ENCODE measurements at regions not wholly inside any gene's neighbourhood (a gene's known extent, or its start where the extent isn't known, plus 50 kb on each side); places are given as distances from the start of the nearest gene placed in this dataset.
"Not testable (repeated sequence)": the region's sequence is repeated elsewhere in the genome, so short reads cannot be mapped to it uniquely, and the experiment has no call there.

GRCh38 chr5:86981898-86982297 lies 285.8 kb upstream of the RASA1 start:
- DNase-seq, result no peak

- DNase-seq, result no peak
Measured at GRCh38 chr5:86983208-86983607, 284.5 kb upstream of the RASA1 start.

DNA sequence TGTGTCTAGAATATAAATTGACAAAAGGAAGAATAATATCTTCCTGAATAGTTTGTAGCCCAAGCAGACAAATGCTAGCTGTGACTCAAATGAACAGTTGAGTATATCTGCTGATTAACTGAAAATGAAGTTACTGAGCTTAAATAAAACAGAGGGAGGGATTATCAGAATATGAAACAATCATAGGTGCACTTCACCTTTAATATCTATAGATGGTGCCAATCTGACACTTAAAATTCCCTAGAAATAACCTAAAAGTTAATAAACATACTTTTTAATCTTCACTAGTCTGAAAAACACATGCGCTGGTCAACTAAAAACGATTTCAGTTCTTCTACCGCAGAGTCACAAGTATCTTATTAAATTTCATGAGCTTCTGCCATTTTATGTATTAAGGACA lies 280.8 kb upstream of the RASA1 start:
- DNase-seq, result no peak

DNA sequence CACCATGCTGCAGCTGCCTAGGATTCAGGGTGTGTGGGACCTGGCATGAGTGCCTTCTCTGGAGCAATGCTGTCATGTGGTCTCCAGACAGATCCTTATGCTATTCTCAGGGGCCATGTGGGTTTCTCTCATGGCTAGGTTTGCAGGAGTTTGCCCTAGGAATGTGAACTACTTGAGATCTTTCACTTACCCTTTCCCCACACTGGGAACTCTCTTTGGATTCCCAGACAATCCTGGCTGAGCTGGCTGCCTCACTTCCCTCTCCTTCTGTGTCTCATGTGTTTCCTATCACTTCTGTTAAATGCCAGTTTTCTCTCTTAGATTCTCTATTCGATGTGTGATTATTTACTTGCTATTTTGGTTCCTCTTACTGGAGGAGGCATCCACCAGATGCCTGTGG lies 270.2 kb upstream of the RASA1 start:
- DNase-seq, result no peak

DNA sequence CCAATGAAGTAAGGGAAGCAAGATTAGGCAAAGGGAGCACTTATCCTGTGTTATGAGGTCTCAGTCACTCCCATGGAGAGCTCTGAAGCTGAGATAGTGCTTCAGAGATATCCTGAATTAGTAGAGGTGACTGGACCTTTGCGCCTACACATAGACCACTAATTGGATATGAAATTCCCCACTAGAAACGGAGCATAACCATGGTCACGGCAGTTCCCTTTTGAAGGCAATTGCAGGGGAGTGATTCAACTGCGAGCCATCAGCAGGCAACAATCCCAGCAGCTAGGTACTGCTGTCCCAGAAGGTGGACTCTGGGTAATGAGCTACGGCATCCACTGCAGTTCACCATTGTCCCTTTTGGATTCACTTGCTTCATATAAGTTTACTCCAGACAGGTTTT lies 267.7 kb upstream of the RASA1 start:
- no peak for DNase-seq

- DNase-seq, result no peak
Measured at GRCh38 chr5:87002485-87002884, 265.2 kb upstream of the RASA1 start.

DNA sequence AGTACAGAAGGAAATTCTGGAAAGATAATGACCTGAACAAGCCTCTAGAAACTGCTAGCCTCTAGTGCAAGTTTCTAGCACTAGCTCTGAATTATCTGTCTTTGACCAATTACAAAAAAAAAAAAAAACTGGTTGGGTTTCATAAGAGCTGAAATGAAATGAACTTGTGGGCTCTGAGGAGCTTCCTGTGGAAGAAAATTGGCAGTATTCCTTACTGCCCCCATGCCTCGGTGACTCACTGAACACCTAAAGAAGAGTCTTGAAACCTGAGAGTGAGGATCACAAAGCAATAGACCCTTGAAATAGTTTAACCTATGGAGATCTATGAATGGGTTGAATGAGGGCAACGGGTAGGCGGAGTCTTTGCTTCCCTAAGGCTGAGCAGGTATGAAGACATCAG lies 263.6 kb upstream of the RASA1 start:
- DNase-seq, result no peak

- no peak for DNase-seq
Measured at GRCh38 chr5:87007737-87008136, 259.9 kb upstream of the RASA1 start.

DNA sequence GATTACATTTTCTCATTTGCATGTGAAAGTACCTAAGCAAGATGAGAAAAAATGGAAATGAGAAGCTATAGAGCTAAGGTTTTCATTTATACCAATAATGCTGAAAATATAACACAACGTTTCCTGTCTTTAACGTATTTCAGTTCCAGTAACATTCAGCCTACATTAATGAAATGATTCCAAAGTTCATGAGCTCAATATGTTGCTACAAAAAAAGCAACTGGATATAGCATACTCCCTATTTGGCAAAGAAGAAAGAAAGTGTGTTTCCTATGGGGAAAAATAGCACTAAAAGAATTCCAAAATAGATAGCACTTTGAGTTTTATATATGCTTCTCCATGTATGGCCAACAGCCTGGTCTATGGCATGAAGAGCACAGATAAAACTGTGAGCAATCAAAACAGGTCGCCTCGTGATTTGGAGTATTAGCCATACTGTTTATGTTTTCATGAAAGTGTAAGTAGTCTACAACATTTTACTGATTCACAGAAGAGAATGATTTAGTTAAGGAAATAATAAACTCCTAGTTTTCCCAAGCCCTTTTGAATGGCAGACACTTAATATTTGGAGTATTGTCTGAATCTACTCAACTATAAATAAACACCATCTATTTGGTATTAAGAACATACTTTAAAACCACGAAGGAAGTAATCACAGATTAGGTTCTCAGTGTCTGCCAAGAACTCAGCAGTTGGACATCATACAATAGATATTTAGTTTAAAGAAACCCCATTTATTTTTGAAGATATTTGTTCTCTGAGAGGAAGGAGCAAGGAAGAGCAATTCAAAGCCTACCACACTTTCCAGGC lies 258.7 kb upstream of the RASA1 start:
- no peak for DNase-seq

DNA sequence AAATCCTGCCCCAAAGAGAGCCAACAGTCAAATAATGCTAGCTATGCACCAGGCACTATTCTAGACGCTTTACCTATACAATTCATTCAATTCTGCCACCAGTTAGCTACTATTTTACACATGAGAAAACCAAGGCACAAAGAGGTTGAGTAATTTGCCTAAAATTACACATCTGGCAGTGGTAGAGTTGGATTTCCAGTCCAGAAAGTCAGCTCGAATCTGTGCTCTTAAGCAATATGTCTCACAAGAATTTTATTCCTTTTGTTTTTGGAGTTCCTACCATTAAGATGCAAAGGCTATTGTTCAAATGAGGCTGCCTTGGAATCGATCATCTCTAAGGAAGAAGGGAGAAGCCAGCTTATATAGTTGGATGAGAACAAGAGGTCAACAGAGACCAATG lies 256.9 kb upstream of the RASA1 start:
- no peak for DNase-seq

GRCh38 chr5:87015901-87016300 lies 251.8 kb upstream of the RASA1 start:
- no peak for DNase-seq

DNA sequence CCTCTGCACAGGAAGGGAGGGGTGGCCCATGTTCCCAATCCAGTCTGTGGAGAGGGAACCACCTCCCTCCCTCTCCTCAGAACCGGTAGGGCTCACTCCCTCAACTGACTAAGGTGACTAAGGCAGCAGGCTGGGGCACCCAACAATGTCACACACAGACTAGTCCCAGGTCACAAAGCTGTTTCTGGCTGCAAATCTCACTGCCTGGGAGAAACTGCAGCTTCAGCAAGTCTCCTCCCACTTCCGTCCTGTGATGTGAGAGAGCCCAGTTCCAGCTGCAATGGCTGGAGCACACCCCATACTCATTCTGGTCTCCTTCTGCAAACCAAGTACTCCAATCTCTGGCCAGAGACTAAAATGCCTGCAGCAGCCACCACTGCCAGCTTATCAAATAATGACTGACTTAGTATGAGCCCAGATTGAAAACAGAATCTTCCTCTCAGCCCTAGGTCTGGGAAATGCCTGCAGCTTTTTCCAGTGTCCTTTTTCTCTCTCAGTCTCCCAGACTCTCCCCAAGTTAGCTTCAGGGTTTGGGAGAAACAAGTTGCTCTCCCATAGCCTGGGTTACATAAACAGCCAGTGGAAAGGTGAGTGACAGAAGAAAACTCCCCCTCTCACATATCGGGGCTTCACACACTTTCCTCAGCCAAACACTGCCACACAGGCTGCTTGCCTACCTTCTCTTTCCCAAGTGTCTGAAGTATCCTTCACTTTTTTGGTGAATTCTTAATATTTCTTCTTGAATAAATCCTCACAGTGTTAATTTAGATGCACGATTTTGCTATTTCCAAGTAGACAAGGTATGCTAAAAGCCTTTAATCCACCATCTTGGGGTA lies 247.4 kb upstream of the RASA1 start:
- DNase-seq, result no peak

DNA sequence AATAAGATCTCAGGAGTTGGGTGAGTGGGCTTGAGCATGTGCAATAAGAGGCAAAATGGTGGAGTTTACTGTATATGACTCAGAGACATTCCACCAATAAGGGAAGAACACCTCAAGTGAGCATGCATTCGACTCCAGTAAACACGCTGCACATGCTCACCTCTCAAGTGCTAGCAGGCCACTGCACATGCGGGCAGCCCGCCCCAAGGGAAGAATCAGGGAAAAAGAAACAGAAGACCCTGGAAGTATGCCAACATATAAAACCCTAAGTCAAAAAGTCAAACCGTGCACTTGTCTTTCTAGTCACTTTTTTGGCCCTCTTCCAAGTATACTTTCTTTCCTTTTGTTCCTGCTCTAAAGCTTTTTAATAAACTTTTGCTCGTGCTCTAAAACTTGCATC lies 245.3 kb upstream of the RASA1 start:
- no peak for DNase-seq

GRCh38 chr5:87027570-87027969 lies 240.1 kb upstream of the RASA1 start:
- DNase-seq, result no peak

- DNase-seq, result no peak
Measured at GRCh38 chr5:87029951-87030350, 237.7 kb upstream of the RASA1 start.

DNA sequence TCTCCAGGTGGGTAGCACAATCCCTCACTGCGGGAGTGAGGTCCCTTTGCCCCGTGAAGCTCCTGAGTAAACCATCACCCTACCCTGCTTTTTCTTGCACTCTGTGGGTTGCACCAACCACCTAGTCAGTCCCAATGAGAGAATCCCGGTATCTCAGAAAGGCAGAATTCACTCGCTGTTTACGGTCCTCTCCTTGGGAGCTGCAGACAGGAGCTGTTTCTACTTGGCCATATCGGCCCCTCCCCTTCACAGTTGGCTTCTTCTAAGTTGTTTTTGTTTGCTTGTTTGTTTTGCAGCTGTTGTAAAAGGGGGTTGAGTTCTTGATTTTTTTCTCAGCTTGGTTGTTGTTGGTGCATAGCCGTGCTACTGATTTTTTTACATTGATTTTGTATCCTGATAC lies 237.0 kb upstream of the RASA1 start:
- no peak for DNase-seq

GRCh38 chr5:87034557-87034956 lies 233.1 kb upstream of the RASA1 start:
- no peak for DNase-seq

DNA sequence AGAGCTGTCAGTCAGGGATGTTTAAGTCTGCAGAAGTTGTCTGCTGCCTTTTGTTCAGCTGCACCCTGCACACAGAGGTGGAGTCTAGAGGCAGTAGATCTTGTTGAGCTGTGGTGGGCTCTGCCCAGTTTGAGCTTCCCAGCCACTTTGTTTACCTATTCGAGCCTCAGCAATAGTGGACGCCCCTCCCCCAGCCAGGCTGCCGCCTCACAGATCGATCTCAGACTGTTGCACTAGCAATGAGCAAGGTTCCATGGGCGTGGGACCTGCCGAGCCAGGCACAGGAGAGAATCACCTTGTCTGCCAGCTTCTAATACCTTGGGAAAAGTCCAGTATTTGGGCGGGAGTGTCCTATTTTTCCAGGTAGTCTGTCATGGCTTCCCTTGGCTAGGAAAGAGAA lies 225.1 kb upstream of the RASA1 start:
- DNase-seq, result no peak

DNA sequence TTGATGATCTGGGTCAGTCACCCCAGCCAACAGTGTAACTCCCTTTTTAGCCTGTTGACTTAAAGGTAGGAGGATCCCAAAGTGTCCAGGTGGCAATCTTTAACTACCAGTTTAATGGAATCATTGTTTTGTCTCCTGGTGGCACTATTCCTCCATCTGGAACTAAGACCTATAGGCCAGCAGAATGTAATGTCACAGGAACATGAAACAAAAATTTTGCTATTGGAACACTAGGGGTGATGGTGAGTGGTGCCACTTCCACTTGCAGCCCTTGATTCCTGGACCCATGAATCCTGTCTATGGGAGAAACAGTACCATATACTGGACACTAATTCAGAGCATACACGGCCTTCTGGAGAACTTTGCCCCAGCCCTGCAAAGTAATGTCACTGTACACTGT lies 219.5 kb upstream of the RASA1 start:
- DNase-seq, result no peak

GRCh38 chr5:87049012-87049411 lies 218.7 kb upstream of the RASA1 start:
- DNase-seq, result not testable (repeated sequence)

- no peak for DNase-seq
Measured at GRCh38 chr5:87051502-87052113, 216.1 kb upstream of the RASA1 start.

- DNase-seq, result no peak
Measured at GRCh38 chr5:87053146-87053545, 214.5 kb upstream of the RASA1 start.

GRCh38 chr5:87054821-87055220 lies 212.9 kb upstream of the RASA1 start:
- DNase-seq, result no peak

GRCh38 chr5:87061046-87061445 lies 206.6 kb upstream of the RASA1 start:
- no peak for DNase-seq
